Left cardiac atrium (tissue), 4 donors: ENCODE measurements at regions not wholly inside any gene's neighbourhood (a gene's known extent, or its start where the extent isn't known, plus 50 kb on each side); places are given as distances from the start of the nearest gene placed in this dataset.
"Not testable (repeated sequence)": the region's sequence is repeated elsewhere in the genome, so short reads cannot be mapped to it uniquely, and the experiment has no call there.

Source experiments
- ATAC-seq, 2 donors: fragments of 200-7000 bp; cut with Tn5 transposase; one replicate each; pipeline ENCODE4 v1.9.1; 2020; ENCODE audit warnings: mild to moderate bottlenecking in 2 of 2, moderate library complexity in 2 of 2
- DNase-seq: peaks from one replicate; pipeline ENCODE4 v3.0.0-alpha.2; 2020
- intact Hi-C, 2 donors: fragments of 100-400 bp; cut with DNase I; formaldehyde crosslinking; loops; one replicate each; pipeline versions ENCODE4 v1.14.1 to v1.15.1; 2022 to 2023
- donor health status: DM: no; HTN: yes; CAD: no.
- donor health status: DM: no; HTN: yes; CAD: no; lungs with severe emphysema.
- donor health status: DM: yes; HTN: yes; CAD: no.
- donor health status: Dilated cardiomyopathy.

DNA sequence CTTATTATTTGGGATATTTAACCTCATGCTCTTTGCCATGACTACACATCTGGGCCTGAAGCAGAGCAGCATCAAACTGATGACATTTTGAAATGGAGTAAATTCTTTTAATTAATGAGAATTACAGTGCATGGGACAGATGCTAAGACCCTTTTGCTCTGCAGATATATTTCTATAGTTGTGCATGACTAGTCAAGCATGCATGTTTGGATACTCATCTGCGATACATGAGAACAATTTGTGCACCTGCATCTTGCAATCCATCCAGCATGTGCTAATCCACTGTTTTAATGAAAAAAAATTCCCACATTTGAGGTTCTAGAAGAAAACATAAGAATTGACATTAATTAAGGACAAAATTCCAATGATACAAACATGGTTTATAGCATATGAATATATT lies 1047.6 kb upstream of the ACO1 start:
- intact Hi-C loops, result no loop called here
- ATAC-seq (no peak), DNase-seq (no peak)

DNA sequence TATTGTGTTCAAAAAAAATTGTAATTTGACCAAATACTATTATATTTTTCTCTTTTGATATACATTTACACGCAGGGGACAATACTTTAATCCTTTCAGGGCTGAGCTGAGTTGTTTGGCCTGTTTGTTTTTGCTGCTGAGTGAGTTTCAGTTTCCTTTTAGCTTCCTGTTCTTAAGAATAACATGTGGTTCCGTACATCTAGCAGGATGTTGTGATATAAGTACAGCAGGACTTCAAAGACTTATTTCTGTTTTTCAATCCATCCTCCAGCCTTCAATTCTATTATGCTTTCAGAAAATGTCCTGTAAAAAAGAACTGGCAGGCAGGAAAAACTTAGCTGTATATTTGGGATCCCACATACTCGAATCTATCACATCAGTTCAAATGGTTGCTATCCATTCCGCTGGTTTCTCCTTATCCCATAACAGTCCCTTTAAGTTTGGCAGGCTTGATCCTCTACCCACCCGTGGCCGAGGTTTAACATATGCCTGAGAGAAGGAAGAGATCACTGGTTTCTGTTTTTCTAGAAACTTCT lies 1037.3 kb upstream of the ACO1 start:
- intact Hi-C loops, result no loop called here
- DNase-seq (no peak), ATAC-seq (peak; percentile 53 to 76)

DNA sequence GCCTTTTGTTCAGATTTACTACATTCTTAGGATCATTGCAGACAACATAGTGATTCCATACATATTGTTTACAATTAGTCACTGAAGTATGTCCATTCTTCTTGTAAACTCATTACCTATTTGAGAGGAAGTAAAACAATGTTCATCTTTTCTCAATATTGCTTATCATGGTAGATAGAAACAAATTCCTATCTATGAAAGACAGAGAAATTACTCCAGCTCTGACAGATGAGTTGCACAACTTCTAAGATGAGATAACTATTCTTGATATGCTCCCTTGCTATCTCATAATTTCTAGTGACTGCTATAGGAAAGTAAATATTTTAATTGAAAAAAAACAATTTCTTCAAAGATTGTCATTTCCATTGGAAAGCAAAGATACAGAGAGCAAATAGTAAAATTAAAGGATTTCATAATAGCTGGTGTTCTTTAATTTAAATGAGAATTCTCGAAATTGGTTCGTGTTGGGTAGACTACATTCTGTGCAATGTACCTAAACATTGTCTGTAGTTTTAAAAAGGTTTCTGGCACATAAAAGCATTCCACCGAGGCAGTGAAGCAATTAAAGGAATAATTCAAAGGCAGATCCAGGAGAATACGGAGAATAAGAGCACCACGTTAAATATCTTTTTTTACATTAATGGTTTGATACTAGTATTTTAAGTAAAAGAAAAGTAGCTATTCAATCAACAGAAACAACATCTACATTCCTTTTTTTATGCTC lies 1029.1 kb upstream of the ACO1 start:
- DNase-seq, result no peak
- intact Hi-C loops, result no loop called here
- ATAC-seq, result no peak

DNA sequence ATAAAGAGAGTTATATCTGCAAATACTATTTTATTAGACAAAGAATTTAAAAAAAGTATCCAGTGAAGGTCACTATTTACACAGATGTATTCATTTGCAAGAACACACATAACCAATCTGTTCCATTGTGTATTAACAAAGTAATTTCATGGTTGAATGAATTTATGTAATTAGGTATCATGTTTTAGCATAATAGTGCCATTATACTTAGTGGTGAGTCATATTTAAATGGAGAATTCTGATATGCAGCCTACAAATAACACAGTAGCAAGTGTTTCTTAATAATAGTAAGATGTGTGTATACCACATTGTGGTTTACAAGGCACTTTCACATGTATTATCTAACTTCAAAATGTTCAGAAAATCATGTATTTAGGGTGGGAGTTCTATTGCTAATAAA lies 1028.5 kb upstream of the ACO1 start:
- ATAC-seq (no peak), DNase-seq (no peak)
- intact Hi-C loops, result no loop called here

DNA sequence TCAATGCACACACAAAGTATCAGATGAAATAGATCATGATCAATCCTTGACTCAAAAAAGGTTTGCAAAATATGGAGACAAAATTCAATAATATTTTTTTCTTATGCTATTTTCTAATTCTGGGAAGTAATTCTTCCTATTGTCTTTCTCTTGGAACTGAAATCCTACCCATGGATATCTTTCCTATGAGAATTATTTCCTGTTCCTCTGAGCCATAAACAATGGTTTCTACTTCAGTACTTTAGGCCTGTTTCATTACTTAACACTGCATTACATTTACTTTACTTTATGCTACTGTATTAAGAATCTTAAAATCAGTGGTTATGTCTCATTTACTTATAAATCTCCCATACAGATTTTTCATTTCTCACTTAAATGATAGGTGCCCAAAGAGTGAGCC lies 1025.4 kb upstream of the ACO1 start:
- intact Hi-C loops, result no loop called here
- no peak for DNase-seq
- no peak for ATAC-seq

DNA sequence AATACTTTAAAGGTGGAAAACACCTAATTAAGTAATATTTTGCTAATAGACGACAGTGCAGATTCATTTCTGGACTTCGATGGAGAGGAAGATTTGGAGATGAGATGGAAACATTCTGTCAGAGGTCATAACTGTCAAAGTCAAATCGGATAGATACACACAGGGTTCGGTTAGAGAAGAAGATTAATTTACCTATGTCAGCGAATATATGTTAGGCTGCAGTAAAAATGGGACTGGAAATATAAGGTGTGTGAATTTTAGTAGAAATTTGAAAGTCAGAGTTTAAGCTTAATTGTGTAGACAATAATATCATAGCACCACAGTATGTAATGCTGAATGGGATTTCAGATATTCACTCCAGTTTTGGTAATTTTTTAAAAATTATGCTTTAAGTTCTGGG lies 1020.3 kb upstream of the ACO1 start:
- no peak for ATAC-seq
- intact Hi-C loops, result no loop called here
- DNase-seq, result no peak

DNA sequence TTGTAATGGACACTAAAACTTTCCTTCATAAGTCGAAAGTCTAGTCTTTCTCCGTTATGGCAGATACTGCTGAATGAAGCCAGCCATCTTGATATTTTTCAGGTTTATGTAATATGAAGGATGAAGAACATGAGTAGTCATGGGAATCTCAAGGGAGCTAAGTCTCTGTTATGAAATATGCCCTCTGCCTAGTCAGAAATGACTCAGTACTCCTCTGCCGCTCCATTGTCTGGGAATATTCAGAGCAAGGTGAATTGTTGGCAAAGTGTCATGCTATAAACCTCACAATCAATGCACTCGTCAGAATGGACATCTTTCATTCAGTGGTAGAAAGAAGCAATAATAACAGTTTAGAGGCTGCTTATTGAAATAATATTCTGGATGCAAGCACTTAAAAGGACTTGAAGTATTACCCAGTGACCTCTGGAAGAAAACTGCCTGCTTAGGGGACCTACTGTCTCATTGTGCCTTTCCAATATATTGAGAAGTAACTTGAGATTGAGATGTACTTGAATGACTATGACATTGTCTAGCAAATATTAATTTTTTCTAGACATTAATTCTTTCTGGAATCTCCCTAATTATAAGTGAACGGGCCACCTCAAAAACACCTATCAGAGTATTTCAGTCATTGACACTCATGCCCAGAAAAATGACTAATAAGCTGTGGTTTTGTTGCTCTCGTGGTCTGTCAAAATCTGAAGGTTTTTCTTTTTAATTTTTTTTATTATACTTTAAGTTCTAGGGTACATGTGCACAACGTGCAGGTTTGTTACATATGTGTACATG lies 1011.5 kb upstream of the ACO1 start:
- intact Hi-C loops, result no loop called here

DNA sequence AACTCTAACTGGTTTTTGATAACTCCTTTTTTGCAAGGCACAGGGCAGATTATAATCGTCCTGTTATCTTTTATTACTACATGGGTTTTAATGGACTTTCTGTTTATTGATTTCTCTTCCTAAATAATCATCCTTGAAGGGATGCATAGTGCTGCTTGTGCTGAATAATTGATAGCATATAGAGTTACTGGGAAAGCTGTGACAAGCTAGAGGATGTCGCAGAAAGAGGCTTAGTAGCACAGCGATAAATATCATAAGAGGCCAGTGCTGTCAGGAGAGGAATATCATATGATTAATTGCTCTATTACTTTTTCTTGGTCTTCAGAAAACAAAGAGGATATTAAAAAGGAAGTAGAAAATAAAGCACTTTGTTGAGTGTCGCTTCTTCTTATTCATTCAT lies 1007.1 kb upstream of the ACO1 start:
- no peak for ATAC-seq
- intact Hi-C loops, result no loop called here
- no peak for DNase-seq

More for the DNA sequence above, 1011.5 kb upstream of the ACO1 start:
- ATAC-seq (no peak), DNase-seq (no peak)

DNA sequence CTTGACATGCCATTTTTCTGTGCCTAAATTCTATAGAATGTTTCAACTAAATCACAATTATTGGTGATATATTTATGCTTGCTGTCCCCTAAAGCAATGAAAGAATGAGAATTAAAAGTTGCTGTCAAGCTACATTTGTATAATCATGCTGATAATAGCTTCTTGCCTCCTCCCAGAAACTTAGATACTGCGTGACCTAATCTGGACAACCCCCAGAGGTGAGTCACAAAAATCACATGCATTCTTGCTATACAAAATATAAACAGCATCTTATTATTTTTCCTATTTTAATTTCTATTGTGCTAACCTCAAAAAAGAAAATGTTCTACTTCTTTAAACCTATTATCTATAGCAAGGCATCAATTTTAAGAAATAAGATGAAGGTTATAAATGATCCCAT lies 995.8 kb upstream of the ACO1 start:
- ATAC-seq, result no peak
- intact Hi-C loops, result no loop called here

DNA sequence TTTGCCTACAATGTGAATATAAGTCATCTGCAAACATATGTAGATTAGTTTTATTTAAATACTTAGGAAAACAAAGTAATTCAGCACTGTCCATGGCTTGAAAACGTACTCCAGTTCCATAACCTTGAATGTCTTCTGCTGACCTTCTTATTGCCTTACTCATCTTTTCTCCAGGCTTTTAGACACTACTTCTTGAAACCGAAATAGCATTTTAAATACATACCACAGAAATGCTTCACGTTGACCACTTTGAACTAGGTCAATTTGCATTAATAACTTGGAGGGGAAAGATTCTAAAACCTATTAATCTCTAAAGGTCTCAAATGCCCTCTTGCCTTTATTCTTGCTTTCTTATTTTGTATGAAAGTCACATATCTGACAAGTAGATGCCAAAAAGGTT lies 995.4 kb upstream of the ACO1 start:
- no peak for DNase-seq
- intact Hi-C loops, result no loop called here
- no peak for ATAC-seq

More for the DNA sequence above, 995.8 kb upstream of the ACO1 start:
- no peak for DNase-seq

DNA sequence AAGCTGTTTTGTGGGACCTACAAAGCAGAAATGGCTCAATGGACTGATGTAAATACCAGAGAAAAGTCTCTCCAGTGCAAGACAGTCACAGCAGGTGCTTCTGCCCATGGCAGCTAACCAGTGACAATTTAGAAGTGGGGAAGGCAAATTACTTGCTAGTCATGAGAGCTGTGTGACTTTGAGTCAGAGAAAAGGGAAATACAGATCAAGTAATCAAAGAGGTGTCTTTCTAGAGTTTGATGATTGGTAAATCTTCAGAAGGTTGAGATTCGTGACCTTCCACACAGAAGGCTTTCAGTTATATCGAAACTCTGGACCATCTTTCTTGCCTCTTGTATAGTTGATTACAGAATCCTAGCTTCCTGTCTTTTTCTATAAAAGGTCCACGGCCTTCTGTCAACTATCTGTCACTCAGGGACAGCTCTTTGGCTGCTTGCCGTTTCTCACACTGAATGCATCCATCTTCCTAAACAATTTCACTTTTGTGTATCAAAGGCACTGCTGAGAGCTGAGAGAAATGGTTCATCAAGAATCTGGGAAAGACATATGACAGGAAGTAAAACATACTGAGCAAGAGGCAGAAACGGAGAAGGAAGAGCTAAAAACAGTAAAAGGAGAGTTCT lies 993.9 kb upstream of the ACO1 start:
- no peak for ATAC-seq

DNA sequence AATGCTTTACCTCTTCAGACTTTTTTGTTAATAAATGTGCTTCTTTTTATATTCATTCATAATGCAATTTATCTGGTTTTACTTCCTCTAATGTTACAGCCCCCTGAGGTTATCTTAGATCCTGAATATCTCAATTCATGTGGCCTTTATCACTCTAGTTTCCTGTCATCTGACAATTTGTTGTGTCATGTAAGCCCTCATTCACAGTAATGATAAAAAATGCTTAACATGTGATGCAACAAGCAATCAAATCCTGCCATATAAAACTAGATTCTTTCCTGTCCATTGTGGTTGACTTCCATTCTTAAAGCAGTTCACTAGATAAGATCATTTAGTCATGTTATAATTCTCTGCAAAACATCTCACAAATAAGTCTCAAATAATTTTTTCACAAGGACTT lies 991.2 kb upstream of the ACO1 start:
- DNase-seq (no peak), ATAC-seq (no peak)
- intact Hi-C loops, result loop anchor here in 1 of 2 donors (10.0 kb wide), 1 partner anchor 62 kb away; no protein-coding TSS in a partner anchor

More for the DNA sequence above, 993.9 kb upstream of the ACO1 start:
- DNase-seq, result no peak
- intact Hi-C loops, result loop anchor here in 1 of 2 donors (10.0 kb wide), 1 partner anchor 64 kb away; no protein-coding TSS in a partner anchor

DNA sequence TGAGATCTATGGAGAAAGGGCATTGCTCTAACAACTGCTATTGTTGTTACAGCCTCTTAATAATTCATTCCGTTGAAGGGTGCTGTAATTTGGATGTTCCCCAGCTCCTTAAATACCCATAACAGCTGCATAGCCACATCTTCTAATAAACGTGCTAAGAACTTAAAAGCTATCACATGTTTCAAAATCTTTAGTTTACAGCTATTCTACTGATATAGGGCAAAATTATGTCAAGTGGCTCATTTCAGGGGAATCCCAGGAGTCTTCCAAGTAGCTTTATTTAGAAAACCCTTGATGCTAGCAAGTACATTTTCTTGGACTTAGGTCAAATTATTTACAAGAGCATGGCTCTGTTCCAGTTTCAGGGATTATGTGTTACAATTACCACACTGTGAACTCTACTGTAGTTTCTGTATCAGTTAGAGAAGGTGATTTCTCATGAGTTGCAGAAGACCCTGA lies 990.4 kb upstream of the ACO1 start:
- ATAC-seq (peak in 1 of 2 donors; percentile 23), DNase-seq (no peak)
- intact Hi-C loops, result loop anchor here in 1 of 2 donors (10.0 kb wide), 1 partner anchor 61 kb away; no protein-coding TSS in a partner anchor

DNA sequence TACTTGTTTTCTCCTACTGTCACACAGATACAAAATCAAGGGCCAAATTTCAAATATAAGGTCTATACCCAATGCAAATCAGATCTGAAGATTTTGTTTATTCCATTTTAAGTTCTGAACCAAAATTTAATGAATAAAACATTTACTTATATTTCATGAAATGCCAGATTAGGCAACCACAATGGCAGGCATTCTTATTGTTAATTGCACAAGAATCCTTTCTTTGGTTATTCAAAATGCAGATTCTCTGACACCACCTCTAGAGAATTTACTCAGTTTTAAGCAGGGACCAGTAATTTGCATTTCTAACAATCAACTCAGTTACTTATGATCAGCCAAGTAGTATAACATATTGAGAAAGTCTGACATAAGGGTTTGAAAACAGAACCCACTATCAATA lies 972.4 kb upstream of the ACO1 start:
- ATAC-seq (no peak), DNase-seq (no peak)
- intact Hi-C loops, result no loop called here

DNA sequence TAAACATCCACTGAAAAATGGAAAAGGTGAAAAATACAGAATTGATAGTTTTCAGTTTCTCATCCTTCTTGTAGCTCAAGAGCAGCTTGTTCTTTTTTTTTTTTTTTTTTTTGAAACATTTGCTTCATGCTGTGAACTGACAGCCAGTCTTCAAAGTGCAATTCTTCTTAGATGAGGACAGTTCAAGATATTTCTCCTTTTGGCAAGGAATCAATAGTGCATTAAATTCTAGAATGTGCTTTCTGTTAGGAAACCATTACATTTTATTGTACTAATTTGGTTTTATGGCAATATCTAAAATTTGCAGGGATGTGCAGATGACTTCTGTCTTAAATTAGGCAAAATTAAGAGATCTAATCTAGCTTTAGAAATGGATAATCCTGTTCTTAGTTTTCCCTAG lies 969.3 kb upstream of the ACO1 start:
- DNase-seq (no peak), ATAC-seq (no peak)
- intact Hi-C loops, result no loop called here

DNA sequence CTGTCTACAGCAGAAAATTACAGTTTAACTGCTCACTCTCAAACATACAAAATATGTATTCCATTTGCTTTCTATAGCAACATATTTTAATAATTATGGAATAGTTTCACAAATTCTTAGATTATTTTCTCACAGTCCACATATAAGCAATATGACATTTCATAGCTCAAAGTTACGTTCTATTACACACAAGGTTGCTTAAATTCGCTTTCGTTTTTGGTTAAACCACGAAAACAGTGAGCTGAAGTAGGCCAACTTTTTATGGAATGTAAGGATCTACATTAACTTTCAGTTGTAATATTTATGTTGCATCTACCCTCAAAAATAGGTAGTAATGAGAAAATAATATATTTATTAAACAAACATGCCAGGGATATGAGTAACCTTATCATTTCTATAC lies 966.0 kb upstream of the ACO1 start:
- intact Hi-C loops, result no loop called here
- ATAC-seq (no peak), DNase-seq (no peak)

DNA sequence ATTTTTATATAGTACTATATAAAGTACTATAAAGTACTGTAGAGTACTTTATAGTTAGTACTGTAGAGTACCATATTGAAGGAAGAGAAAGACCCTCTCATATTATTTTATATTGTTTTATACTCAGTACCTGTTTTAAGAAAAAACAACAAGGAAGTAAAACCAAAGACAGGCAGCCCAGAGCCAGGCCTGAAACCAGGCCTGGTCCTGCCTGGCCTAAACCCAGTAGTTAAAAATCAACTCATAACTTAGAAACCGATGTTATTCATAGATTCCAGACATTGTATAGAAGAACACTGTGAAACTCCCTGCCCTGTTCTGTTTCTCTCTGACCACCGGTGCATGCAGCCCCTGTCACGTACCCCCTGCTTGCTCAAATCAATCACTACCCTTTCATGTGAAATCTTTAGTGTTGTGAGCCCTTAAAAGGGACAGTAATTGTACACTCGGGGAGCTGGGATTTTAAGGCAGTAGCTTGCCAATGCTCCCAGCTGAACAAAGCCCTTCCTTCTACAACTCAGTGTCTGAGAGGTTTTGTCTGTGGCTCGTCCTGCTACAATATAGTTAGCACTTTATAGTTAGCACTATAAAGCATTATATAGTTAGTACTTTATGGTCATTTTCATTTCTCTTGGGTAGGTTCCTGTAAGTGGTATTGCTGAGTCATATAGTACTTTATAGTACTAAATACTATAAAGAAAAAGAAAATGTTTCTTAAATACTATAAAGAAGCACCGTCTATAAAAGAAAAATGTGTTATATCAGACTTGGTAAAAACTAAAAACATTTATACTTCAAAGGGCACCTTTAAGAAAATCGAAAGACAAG lies 940.6 kb upstream of the ACO1 start:
- intact Hi-C loops, result not testable (repeated sequence)

DNA sequence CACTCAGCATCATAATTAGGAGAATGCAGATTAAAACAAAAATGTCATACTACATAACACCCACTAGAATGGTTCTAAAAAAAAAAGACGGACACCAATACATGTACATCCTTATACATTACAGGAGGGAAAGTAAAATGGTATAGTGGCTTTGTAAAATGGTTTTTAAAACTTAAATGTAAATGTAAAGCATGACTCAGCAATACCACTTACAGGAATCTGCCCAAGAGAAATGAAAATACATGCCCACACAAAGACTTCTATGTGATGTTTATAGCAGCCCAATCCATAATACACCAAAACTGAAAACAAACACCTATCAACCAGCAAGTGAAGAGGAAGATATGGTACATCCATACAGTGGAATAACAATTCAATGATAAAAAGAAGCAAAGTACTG lies 939.1 kb upstream of the ACO1 start:
- DNase-seq, result no peak
- intact Hi-C loops, result no loop called here
- ATAC-seq, result no peak

More for the DNA sequence above, 940.6 kb upstream of the ACO1 start:
- not testable (repeated sequence) for ATAC-seq, DNase-seq

DNA sequence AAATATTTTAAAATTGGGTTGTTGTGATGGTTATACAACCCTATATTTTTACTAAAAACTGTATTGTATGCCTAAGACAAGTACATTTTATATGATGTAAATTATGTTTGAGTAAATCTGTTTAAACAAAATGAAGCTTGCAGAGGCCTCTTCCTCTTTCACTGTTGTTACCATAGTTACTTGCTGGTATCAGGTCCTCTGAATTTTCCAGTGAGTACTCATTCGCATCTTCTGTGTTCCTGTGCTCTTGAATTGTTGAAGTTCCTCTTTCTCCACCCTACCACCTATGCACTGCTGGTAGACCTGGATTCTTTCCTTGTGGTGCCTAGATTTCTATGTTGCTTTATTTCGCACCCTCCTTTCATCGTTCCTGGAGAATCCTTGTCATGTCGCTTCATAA lies 938.5 kb upstream of the ACO1 start:
- intact Hi-C loops, result no loop called here
- ATAC-seq (no peak), DNase-seq (no peak)
